ENCODE measurements at regions not wholly inside any gene's neighbourhood (a gene's known extent, or its start where the extent isn't known, plus 50 kb on each side); places are given as distances from the start of the nearest gene placed in this dataset.

DNA sequence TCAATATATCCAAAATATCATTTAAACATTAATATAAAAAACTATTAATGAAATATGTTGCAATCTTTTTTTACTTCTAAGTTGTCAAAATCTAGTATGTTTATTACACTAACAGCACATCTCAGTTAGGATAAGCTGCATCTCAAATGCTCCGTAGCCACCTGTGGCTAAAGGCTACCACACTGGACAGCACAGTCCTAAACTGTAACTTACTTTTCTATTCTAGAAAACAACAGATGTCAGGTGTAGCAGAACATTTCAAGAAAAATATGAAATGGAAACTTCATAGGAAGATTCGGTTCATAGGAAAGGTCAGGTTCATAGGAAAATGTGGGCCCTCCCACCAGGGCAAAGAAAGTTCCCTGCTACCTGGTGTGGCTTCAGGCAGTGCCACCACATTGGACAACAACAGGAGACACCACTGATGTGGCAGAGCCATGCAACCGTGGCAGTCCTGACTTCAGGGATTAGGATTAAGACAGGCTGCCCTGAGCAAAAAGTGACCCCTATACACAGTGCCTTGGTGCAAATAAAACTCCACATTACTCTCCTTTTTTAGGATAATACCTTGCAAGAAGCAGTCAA is 197.8 kb upstream of the NR4A3 start:
- TF ChIP-seq EZH2 (IDR thresholded peaks at IDR 0.05; ENCODE audit: insufficient read depth, poor library complexity, severe bottlenecking) (no peak), EZH2phosphoT487 (IDR thresholded peaks at IDR 0.05; ENCODE audit: insufficient read depth, low read depth) (no peak)
